ENCODE measurements at regions not wholly inside any gene's neighbourhood (a gene's known extent, or its start where the extent isn't known, plus 50 kb on each side); places are given as distances from the start of the nearest gene placed in this dataset.
A peak's percentile ranks its signal among the peaks of the same experiment; 100 is the strongest.

GRCh38 chr2:18379870-18380269, 180.6 kb downstream of the RDH14 start (continued):
- TF ChIP-seq ZNF687 (IDR thresholded peaks at IDR 0.05) = no peak
- TF ChIP-seq RAD51 (IDR thresholded peaks at IDR 0.05) = no peak

- DNase-seq (ENCODE audit: low read depth, low spot score) = no peak
- CTCF ChIA-PET = interaction anchor here (0.8 to 2.6 kb wide), 9 partner anchors 9 to 526 kb away, joined by 3 to 12 read pairs (median 4); no protein-coding TSS in a partner anchor
- in situ Hi-C loops (cut with MboI) = loop anchor here (5.0 kb wide), 1 partner anchor 526 kb away; no protein-coding TSS in a partner anchor
These were observed 182.3 kb downstream of the RDH14 start for GRCh38 chr2:18378020-18378653.

More at GRCh38 chr2:18378020-18378653, 182.3 kb downstream of the RDH14 start:
- ChIA-PET SMC1A (ENCODE audit: uncharacterized antibody, unreplicated experiment) (interaction anchor here (0.7 kb wide), 1 partner anchor 10 kb away, joined by 3 read pairs; no protein-coding TSS in a partner anchor), POLR2A (no interaction called here), RAD21 (ENCODE audit: unreplicated experiment) (no interaction called here)
- Histone ChIP-seq H4K20me1 (ENCODE audit: control insufficient read depth, insufficient read depth) (no peaks in the 10 kb centered on the region), H3K4me2 (ENCODE audit: control insufficient read depth, insufficient read depth) (no peak overlapping the region), H3K4me3 (no peak overlapping the region), H3K9ac (ENCODE audit: control insufficient read depth, insufficient read depth, low read length) (no peak overlapping the region), H3K36me3 (ENCODE audit: control insufficient read depth in 2 of 2, insufficient read depth in 2 of 2, low read length in 1 of 2) (no peaks in the 10 kb centered on the region), H3K27me3 (replicated peaks in 1 of 2; ENCODE audit: control insufficient read depth in 2 of 2, insufficient read depth in 2 of 2, low read length in 1 of 2) (peaks cover 0 to 3% of the 10 kb centered on the region in 2 experiments; a peak in 1 of 4 replicates), H3K4me1 (ENCODE audit: control insufficient read depth, insufficient read depth, low read length) (no peaks in the 10 kb centered on the region), H3K27ac (ENCODE audit: control insufficient read depth, insufficient read depth) (no peak overlapping the region), H2AFZ (ENCODE audit: control insufficient read depth, low read depth, low read length) (no peak overlapping the region), H3K9me3 (replicated peaks; ENCODE audit: control insufficient read depth, insufficient read depth, low read length) (no peaks in the 10 kb centered on the region), H3K79me2 (ENCODE audit: control insufficient read depth, insufficient read depth, low read length) (no peaks in the 10 kb centered on the region)
- FAIRE-seq = peak; percentile 95
- intact Hi-C loops (cut with micrococcal nuclease; ENCODE audit: unreplicated experiment) = loop anchor here (1.0 to 5.0 kb wide), 2 partner anchors 527 to 661 kb away; no protein-coding TSS in a partner anchor
- 9% methylated on average over 4 of the region's 4 CpGs for WGBS (ENCODE audit: insufficient coverage, insufficient replicate concordance, low lambda C conversion rate, missing lambda C conversion rate)
- ATAC-seq = peak; percentile 86
- TF ChIP-seq IKZF1 (conservative IDR thresholded peaks at IDR 0.05) (no peak), CTCF (IDR thresholded peaks at IDR 0.05 in 2 of 3, conservative IDR thresholded peaks at IDR 0.05 in 1 of 3; ENCODE audit: control insufficient read depth in 2 of 3, extremely low read depth in 1 of 3, insufficient read depth in 1 of 3, low read depth in 3 of 3, low read length in 3 of 3) (peak; percentile 62 to 79 (median 75)), SMC3 (IDR thresholded peaks at IDR 0.05; ENCODE audit: borderline replicate concordance, low read length) (peak; percentile 33; the same call in 1 of the 2 replicates), RAD21 (IDR thresholded peaks at IDR 0.05; ENCODE audit: insufficient read depth, low read depth, low read length) (peak; percentile 58)
- no TSS peak for BruUV-seq (replicated peaks)
